Fibroblast of lung (primary cell): ENCODE measurements at regions not wholly inside any gene's neighbourhood (a gene's known extent, or its start where the extent isn't known, plus 50 kb on each side); places are given as distances from the start of the nearest gene placed in this dataset.

Experiments
- DNase-seq, 2 donors: peaks; one replicate each; pipeline versions ENCODE4 v3.0.0 to v3.0.0-alpha.2; 2010; ENCODE audit warnings: low read depth in 2 of 2
- H2AFZ ChIP-seq: 2 replicates; pipeline ENCODE4 v1.5.1; 2012; ENCODE audit warnings: low read length, control low read depth, inconsistent platforms
- H3K27ac ChIP-seq: 2 replicates; pipeline ENCODE4 v1.5.1; 2011; ENCODE audit warnings: low read length, control low read depth; ENCODE audit not compliant: insufficient read depth
- H3K27me3 ChIP-seq: 2 replicates; pipeline ENCODE4 v1.5.1; 2011; ENCODE audit warnings: mild to moderate bottlenecking, low read length; ENCODE audit not compliant: control insufficient read depth, insufficient read depth
- H3K36me3 ChIP-seq: 2 replicates; pipeline ENCODE4 v1.5.1; 2011; ENCODE audit warnings: low read length; ENCODE audit not compliant: control insufficient read depth, insufficient read depth
- H3K4me1 ChIP-seq: 2 replicates; pipeline ENCODE4 v1.5.1; 2011; ENCODE audit warnings: low read length; ENCODE audit not compliant: control insufficient read depth, insufficient read depth; ENCODE audit errors: extremely low read depth
- H3K4me2 ChIP-seq: 2 replicates; pipeline ENCODE4 v1.5.1; 2011; ENCODE audit warnings: low read length, control low read depth; ENCODE audit not compliant: insufficient read depth; ENCODE audit errors: extremely low read depth
- H3K4me3 ChIP-seq, 4 experiments: fragments of 200-600 bp in 1 of 4; sonication (generic) in 1 of 4; replicated peaks in 1 of 4; 2 replicates each; pipeline ENCODE4 v1.5.1; 2011 to 2016; ENCODE audit warnings: low read length in 4 of 4, low read depth in 3 of 4, mild to moderate bottlenecking in 3 of 4, control low read depth in 2 of 4, inconsistent platforms in 1 of 4, mixed read lengths in 1 of 4; ENCODE audit not compliant: insufficient read depth in 1 of 4; ENCODE audit errors: control extremely low read depth in 1 of 4
- H3K79me2 ChIP-seq: 2 replicates; pipeline ENCODE4 v1.5.1; 2012; ENCODE audit warnings: mild to moderate bottlenecking, low read length, inconsistent platforms; ENCODE audit not compliant: control insufficient read depth, insufficient read depth
- H3K9ac ChIP-seq: 2 replicates; pipeline ENCODE4 v1.5.1; 2011; ENCODE audit warnings: mild to moderate bottlenecking, low read length, control low read depth; ENCODE audit not compliant: insufficient read depth
- H3K9me3 ChIP-seq: 2 replicates; pipeline ENCODE4 v1.5.1; 2012; ENCODE audit warnings: low read depth, low read length; ENCODE audit not compliant: control insufficient read depth, insufficient read depth
- H4K20me1 ChIP-seq: 2 replicates; pipeline ENCODE4 v1.5.1; 2011; ENCODE audit warnings: low read length; ENCODE audit not compliant: control insufficient read depth, insufficient read depth; ENCODE audit errors: extremely low read depth
- CTCF ChIP-seq, 2 donors: IDR thresholded peaks in 1 of 2; conservative IDR thresholded peaks in 1 of 2; 1 replicate in 1 of 2; 2 replicates in 1 of 2; pipeline ENCODE4 v1.5.1; 2011 to 2012; ENCODE audit warnings: low read length in 2 of 2, control low read depth in 1 of 2, inconsistent platforms in 1 of 2, low read depth in 1 of 2, mild to moderate bottlenecking in 1 of 2
- EZH2 ChIP-seq: IDR thresholded peaks from 2 replicates; pipeline ENCODE4 v1.5.1; 2012; ENCODE audit warnings: low read length, control low read depth, mild to moderate bottlenecking; ENCODE audit errors: missing control alignments

DNA sequence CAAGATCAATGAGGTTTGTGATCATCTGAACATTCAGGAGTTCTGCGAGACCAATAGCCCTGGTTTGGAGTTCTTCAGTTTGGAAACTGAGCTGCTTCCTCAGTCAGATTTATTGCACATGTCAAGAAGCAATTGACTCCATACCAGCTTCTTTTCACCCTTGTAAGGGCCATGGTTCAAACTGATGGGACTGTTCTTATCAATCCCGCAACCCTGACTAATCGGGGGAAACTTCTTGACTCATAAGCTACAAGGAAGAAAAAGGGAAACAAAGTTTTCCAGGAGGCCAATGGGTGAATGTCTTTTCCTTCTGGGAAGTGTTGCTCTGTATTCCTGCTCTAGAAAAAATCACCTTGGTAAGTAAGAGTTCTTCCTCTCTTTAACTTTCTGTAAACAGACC lies 187.9 kb downstream of the MIS18A start:
- no peak for DNase-seq
- no peak overlapping the region for H3K9ac ChIP-seq
- H4K20me1 ChIP-seq, result no peaks in the 10 kb centered on the region
- H3K4me3 ChIP-seq, result no peak overlapping the region
- no peaks in the 10 kb centered on the region for H3K36me3 ChIP-seq
- no peaks in the 10 kb centered on the region for H3K79me2 ChIP-seq
- no peak overlapping the region for H3K27ac ChIP-seq
- TF ChIP-seq CTCF (conservative IDR thresholded peaks at IDR 0.05 in 1 of 2, IDR thresholded peaks at IDR 0.05 in 1 of 2; ENCODE audit: low read depth in 1 of 2, low read length in 2 of 2) (no peak), EZH2 (no peak)
- H3K4me1 ChIP-seq, result no peaks in the 10 kb centered on the region
- no peak overlapping the region for H3K4me2 ChIP-seq
- H3K27me3 ChIP-seq, result no peaks in the 10 kb centered on the region
- H2AFZ ChIP-seq, result no peak overlapping the region
- H3K9me3 ChIP-seq, result no peaks in the 10 kb centered on the region

DNA sequence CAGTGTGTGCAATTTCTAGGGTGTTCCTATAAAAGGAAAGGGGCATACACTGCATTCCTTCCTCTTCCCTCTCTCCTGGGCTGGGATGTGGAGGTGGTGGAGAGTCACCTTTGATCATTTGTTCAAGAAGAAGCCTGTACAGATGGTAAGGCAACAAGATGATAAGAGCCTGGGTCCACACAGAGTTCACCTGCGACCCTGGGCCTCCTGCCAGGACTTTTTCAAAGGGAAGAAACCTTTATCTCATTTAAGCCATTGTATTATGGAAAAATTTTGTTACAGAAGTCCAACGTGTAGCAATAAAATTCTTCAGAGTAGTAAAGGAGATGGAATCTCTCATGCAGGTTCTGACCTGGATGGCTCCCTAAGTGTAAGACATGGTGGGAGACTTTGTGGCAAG lies 189.1 kb downstream of the MIS18A start:
- TF ChIP-seq EZH2 (no peak), CTCF (conservative IDR thresholded peaks at IDR 0.05 in 1 of 2, IDR thresholded peaks at IDR 0.05 in 1 of 2; ENCODE audit: low read depth in 1 of 2, low read length in 2 of 2) (no peak)
- no peaks in the 10 kb centered on the region for H3K27me3 ChIP-seq
- no peak overlapping the region for H3K27ac ChIP-seq
- no peaks in the 10 kb centered on the region for H4K20me1 ChIP-seq
- DNase-seq, result no peak
- no peak overlapping the region for H3K4me2 ChIP-seq
- H3K9ac ChIP-seq, result no peak overlapping the region
- H3K9me3 ChIP-seq, result no peaks in the 10 kb centered on the region
- H3K4me3 ChIP-seq, result no peak overlapping the region
- no peaks in the 10 kb centered on the region for H3K4me1 ChIP-seq
- no peaks in the 10 kb centered on the region for H3K36me3 ChIP-seq
- no peaks in the 10 kb centered on the region for H3K79me2 ChIP-seq
- H2AFZ ChIP-seq, result no peak overlapping the region

GRCh38 chr21:32088471-32088870 lies 190.4 kb downstream of the MIS18A start:
- Histone ChIP-seq H3K4me1 (no peaks in the 10 kb centered on the region), H3K9ac (no peak overlapping the region), H3K79me2 (no peaks in the 10 kb centered on the region), H3K4me2 (no peak overlapping the region), H3K36me3 (no peaks in the 10 kb centered on the region), H3K27ac (no peak overlapping the region), H4K20me1 (no peaks in the 10 kb centered on the region), H2AFZ (no peak overlapping the region), H3K4me3 (no peak overlapping the region), H3K27me3 (no peaks in the 10 kb centered on the region), H3K9me3 (no peaks in the 10 kb centered on the region)
- no peak for DNase-seq
- TF ChIP-seq CTCF (conservative IDR thresholded peaks at IDR 0.05 in 1 of 2, IDR thresholded peaks at IDR 0.05 in 1 of 2; ENCODE audit: low read depth in 1 of 2, low read length in 2 of 2) (no peak), EZH2 (no peak)
